PC-3 (cell line): ENCODE measurements at regions not wholly inside any gene's neighbourhood (a gene's known extent, or its start where the extent isn't known, plus 50 kb on each side); places are given as distances from the start of the nearest gene placed in this dataset.

Experiments
- ATAC-seq: fragments of 200-7000 bp; cut with Tn5 transposase; 2 replicates; pipeline ENCODE4 v1.9.1; 2020; ENCODE audit warnings: mild to moderate bottlenecking, moderate library complexity
- BruUV-seq: library from RNA; stranded (reverse); fragments of 400-500 nt; replicated peaks from 2 replicates; lab custom pipeline; 2021; lab: Mats Ljungman, UMichigan
- CTCF ChIA-PET: fragments of 300-600 bp; sonication (Branson Sonifier 250); formaldehyde crosslinking; loops from one replicate; lab custom pipeline; 2022; ENCODE audit warnings: antibody characterized with exemption; lab: Charles Lee
- POLR2A ChIA-PET: fragments of 300-600 bp; sonication (Branson Sonifier 250); formaldehyde crosslinking; loops from one replicate; lab custom pipeline; 2022; ENCODE audit warnings: antibody characterized with exemption; ENCODE audit not compliant: unreplicated experiment; lab: Charles Lee
- DNase-seq: peaks from one replicate; pipeline ENCODE4 v3.0.0-alpha.2; 2015
- H2AFZ ChIP-seq: fragments of 300-600 bp; sonication (generic); 2 replicates; pipeline ENCODE4 v1.6.0; 2016; ENCODE audit warnings: antibody characterized with exemption, low read length
- H3F3A ChIP-seq: fragments of 300-600 bp; sonication (generic); one replicate; pipeline ENCODE4 v1.6.0; 2017; ENCODE audit warnings: antibody characterized with exemption, low read length, control low read depth, mild to moderate bottlenecking; ENCODE audit not compliant: unreplicated experiment
- H3K27ac ChIP-seq: fragments of 300-600 bp; sonication (generic); 2 replicates; pipeline ENCODE4 v1.5.1; 2016; ENCODE audit warnings: mild to moderate bottlenecking, low read length
- H3K27me3 ChIP-seq: fragments of 300-600 bp; sonication (generic); 2 replicates; pipeline ENCODE4 v1.6.1; 2016; ENCODE audit warnings: low read length, mixed read lengths
- H3K36me3 ChIP-seq: fragments of 300-600 bp; sonication (generic); 2 replicates; pipeline ENCODE4 v1.6.1; 2016; ENCODE audit warnings: low read depth, mixed run types, low read length, mixed read lengths
- H3K4me1 ChIP-seq: fragments of 300-600 bp; sonication (generic); 2 replicates; pipeline ENCODE4 v1.5.1; 2016; ENCODE audit warnings: low read length; ENCODE audit not compliant: insufficient read depth
- H3K4me2 ChIP-seq: fragments of 300-600 bp; sonication (generic); 2 replicates; pipeline ENCODE4 v1.6.0; 2016; ENCODE audit warnings: low read length
- H3K4me3 ChIP-seq: fragments of 300-600 bp; sonication (generic); 2 replicates; pipeline ENCODE4 v1.5.1; 2016; ENCODE audit warnings: mild to moderate bottlenecking, low read length, mixed read lengths
- H3K79me2 ChIP-seq: fragments of 300-600 bp; sonication (generic); 2 replicates; pipeline ENCODE4 v1.6.1; 2017; ENCODE audit warnings: low read length, mixed read lengths
- H3K9ac ChIP-seq: fragments of 300-600 bp; sonication (generic); 2 replicates; pipeline ENCODE4 v1.6.0; 2016; ENCODE audit warnings: mild to moderate bottlenecking, low read length
- H3K9me2 ChIP-seq: fragments of 300-600 bp; sonication (generic); replicated peaks from 2 replicates; pipeline ENCODE4 v1.6.1; 2016; ENCODE audit warnings: mixed run types, low read length, mixed read lengths
- H3K9me3 ChIP-seq: fragments of 300-600 bp; sonication (generic); 2 replicates; pipeline ENCODE4 v1.6.1; 2016; ENCODE audit warnings: low read length, mixed read lengths
- H4K20me1 ChIP-seq: fragments of 300-600 bp; sonication (generic); 2 replicates; pipeline ENCODE4 v1.6.1; 2016; ENCODE audit warnings: low read length, mixed read lengths
- EZH2 ChIP-seq: fragments of 300-600 bp; sonication (generic); IDR thresholded peaks from one replicate; pipeline ENCODE4 v1.6.1; 2017; ENCODE audit warnings: antibody characterized with exemption, mild to moderate bottlenecking, low read length; ENCODE audit not compliant: unreplicated experiment
- EZH2phosphoT487 ChIP-seq: fragments of 300-600 bp; sonication (generic); IDR thresholded peaks from 2 replicates; pipeline ENCODE4 v1.6.1; 2018; ENCODE audit warnings: mild to moderate bottlenecking, antibody characterized with exemption, low read length, borderline replicate concordance
- intact Hi-C: fragments of 100-400 bp; cut with micrococcal nuclease; formaldehyde crosslinking; loops from 2 replicates; pipeline ENCODE4 v1.9.0; 2023
- TF ChIP-seq, protein P1 (sequence below): fragments of 300-600 bp; sonication (generic); conservative IDR thresholded peaks from 2 replicates; pipeline ENCODE4 v1.5.1; 2017; ENCODE audit warnings: antibody characterized with exemption, low read depth, mild to moderate bottlenecking, low read length

DNA sequence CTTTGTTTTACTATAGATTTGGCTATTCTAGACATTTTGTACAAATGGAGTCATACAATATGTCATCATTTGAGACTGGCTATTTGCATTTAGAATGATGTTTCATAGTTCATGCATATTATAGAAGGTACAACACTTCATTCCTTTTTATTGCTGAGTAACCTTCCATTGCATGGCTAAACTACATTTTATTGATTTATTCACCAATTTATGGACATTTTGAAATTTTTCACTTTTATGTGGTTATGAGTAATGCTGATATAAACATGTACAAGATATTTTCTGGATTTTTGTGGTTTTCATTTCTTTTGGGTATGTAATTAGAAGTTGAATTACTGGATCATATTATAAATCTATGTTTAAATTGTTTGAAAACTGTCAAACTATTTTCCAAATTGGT is 710.3 kb upstream of the SLITRK5 start:
- ChIA-PET POLR2A (no interaction called here), CTCF (no interaction called here)
- intact Hi-C loops, result no loop called here
- no peaks in the 10 kb centered on the region for H3F3A ChIP-seq
- no peaks in the 10 kb centered on the region for H3K9me3 ChIP-seq
- ATAC-seq (peak; percentile 66), DNase-seq (peak; percentile 58)
- no peaks in the 10 kb centered on the region for H3K27me3 ChIP-seq
- peaks cover 8% of the 10 kb centered on the region; the same call in 1 of the 2 replicates for H3K4me1 ChIP-seq
- no peak overlapping the region for H3K9ac ChIP-seq
- no peaks in the 10 kb centered on the region for H3K79me2 ChIP-seq
- no peak overlapping the region for H3K4me2 ChIP-seq
- H4K20me1 ChIP-seq, result no peaks in the 10 kb centered on the region
- H3K9me2 ChIP-seq, result no peaks in the 10 kb centered on the region
- H3K4me3 ChIP-seq, result no peak overlapping the region
- no TSS peak for BruUV-seq
- TF ChIP-seq, protein P1, sequence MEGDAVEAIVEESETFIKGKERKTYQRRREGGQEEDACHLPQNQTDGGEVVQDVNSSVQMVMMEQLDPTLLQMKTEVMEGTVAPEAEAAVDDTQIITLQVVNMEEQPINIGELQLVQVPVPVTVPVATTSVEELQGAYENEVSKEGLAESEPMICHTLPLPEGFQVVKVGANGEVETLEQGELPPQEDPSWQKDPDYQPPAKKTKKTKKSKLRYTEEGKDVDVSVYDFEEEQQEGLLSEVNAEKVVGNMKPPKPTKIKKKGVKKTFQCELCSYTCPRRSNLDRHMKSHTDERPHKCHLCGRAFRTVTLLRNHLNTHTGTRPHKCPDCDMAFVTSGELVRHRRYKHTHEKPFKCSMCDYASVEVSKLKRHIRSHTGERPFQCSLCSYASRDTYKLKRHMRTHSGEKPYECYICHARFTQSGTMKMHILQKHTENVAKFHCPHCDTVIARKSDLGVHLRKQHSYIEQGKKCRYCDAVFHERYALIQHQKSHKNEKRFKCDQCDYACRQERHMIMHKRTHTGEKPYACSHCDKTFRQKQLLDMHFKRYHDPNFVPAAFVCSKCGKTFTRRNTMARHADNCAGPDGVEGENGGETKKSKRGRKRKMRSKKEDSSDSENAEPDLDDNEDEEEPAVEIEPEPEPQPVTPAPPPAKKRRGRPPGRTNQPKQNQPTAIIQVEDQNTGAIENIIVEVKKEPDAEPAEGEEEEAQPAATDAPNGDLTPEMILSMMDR, result no peak
- no peak for TF ChIP-seq EZH2phosphoT487
- TF ChIP-seq EZH2, result no peak
- no peak overlapping the region for H3K27ac ChIP-seq
- no peaks in the 10 kb centered on the region for H3K36me3 ChIP-seq
- H2AFZ ChIP-seq, result no peak overlapping the region

DNA sequence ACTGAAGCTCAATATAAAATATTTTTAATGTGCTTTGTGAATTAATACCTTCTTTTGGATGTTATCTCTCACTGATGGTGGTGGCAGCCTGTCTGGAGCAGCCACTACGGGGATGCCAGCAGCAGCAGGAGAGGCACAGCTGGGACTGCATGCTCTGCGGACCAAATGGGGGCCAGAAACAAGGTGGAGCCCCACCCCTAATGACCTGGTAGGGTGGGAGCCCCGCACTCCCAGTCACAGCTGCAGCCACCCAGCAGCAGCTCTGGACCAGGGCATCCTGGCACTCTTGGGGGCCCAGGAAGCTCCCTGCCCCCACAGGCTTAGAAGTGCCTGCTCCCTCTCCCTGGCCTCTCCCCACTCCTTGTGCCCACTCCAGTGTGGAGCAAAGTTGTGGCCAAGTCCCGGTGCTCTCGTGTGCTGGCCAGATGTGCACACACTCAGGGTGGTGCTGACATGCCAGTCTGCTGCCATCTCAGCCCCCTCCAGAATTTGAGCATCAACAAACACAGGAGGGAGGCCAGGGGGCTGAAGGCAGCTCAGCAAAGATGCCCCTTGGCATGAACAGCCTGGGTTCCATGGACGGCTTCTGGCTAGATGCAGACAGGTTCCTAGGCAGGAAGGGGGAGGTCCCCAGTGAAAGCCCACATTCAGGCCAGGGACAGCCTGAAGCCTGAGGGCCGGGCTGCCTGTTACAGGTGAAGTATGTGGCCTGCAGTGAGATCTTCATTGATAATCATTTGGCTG is 696.7 kb upstream of the SLITRK5 start:
- H2AFZ ChIP-seq, result no peak overlapping the region
- CTCF ChIA-PET, result interaction anchor here (1.2 kb wide), 1 partner anchor 300 kb away, joined by 8 read pairs; no protein-coding TSS in a partner anchor
- H3K27me3 ChIP-seq, result no peaks in the 10 kb centered on the region
- H3F3A ChIP-seq, result no peaks in the 10 kb centered on the region
- H3K27ac ChIP-seq, result no peak overlapping the region
- TF ChIP-seq EZH2phosphoT487 (no peak), EZH2 (no peak)
- TF ChIP-seq, protein P1, result no peak
- H3K9me2 ChIP-seq, result no peaks in the 10 kb centered on the region
- no peaks in the 10 kb centered on the region for H3K79me2 ChIP-seq
- no TSS peak for BruUV-seq
- no peaks in the 10 kb centered on the region for H3K4me1 ChIP-seq
- peak; percentile 31 for ATAC-seq
- no peak for DNase-seq
- H3K4me2 ChIP-seq, result no peak overlapping the region
- POLR2A ChIA-PET, result no interaction called here
- H3K9me3 ChIP-seq, result no peaks in the 10 kb centered on the region
- no peak overlapping the region for H3K4me3 ChIP-seq
- no peak overlapping the region for H3K9ac ChIP-seq
- no peaks in the 10 kb centered on the region for H4K20me1 ChIP-seq
- intact Hi-C loops, result no loop called here
- H3K36me3 ChIP-seq, result no peaks in the 10 kb centered on the region

DNA sequence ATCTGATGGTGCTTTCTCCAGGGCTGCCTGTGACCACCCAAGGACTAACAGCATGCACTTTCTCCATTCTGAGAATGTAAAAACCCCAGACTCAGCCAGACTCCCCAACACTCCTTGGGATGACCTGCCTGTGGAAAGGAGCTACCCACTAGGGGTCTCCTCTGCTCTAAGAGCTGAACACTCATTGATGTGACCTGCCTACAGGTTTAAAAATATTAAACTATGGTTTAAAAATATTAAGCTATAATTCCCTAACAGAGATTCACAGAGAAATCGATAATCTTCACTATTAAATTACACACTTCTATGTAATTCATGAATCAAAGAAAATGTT is 696.2 kb upstream of the SLITRK5 start:
- H3F3A ChIP-seq, result no peaks in the 10 kb centered on the region
- no TSS peak for BruUV-seq
- no peak overlapping the region for H3K4me2 ChIP-seq
- no peaks in the 10 kb centered on the region for H3K36me3 ChIP-seq
- no peaks in the 10 kb centered on the region for H3K9me2 ChIP-seq
- H3K27me3 ChIP-seq, result no peaks in the 10 kb centered on the region
- no peak overlapping the region for H2AFZ ChIP-seq
- no peaks in the 10 kb centered on the region for H3K4me1 ChIP-seq
- POLR2A ChIA-PET, result no interaction called here
- no peaks in the 10 kb centered on the region for H3K79me2 ChIP-seq
- H3K4me3 ChIP-seq, result no peak overlapping the region
- no peak overlapping the region for H3K9ac ChIP-seq
- H3K27ac ChIP-seq, result no peak overlapping the region
- no peaks in the 10 kb centered on the region for H3K9me3 ChIP-seq
- H4K20me1 ChIP-seq, result no peaks in the 10 kb centered on the region
- no peak for DNase-seq
- TF ChIP-seq, protein P1, result 0 out of 2 replicates have a peak, but pooled peaks have one; percentile 35
- no peak for TF ChIP-seq EZH2phosphoT487
- intact Hi-C loops, result loop anchor here (1.0 kb wide), 1 partner anchor 299 kb away; no protein-coding TSS in a partner anchor
- CTCF ChIA-PET, result interaction anchor here (0.6 to 1.2 kb wide), 2 partner anchors 103 to 299 kb away, joined by 3 to 8 read pairs; no protein-coding TSS in a partner anchor
- ATAC-seq, result peak; percentile 54
